ENCODE measurements at regions not wholly inside any gene's neighbourhood (a gene's known extent, or its start where the extent isn't known, plus 50 kb on each side); places are given as distances from the start of the nearest gene placed in this dataset.

GRCh38 chr11:122524898-122525297, 130.6 kb upstream of the UBASH3B start:
- ChIA-PET RAD21 (ENCODE audit: low non-redundant PET in 1 of 2, low total read pairs in 2 of 2, uncharacterized antibody in 2 of 2, unreplicated experiment in 2 of 2) (no interaction called here), CTCF (no interaction called here), POLR2A (no interaction called here)
- Histone ChIP-seq H3K27me3 (ENCODE audit: insufficient read depth, low read length) (no peaks in the 10 kb centered on the region), H2AFZ (ENCODE audit: low read depth, low read length, poor library complexity, severe bottlenecking) (no peak overlapping the region), H3K4me3 (replicated peaks in 1 of 2; ENCODE audit: low read depth in 1 of 2, low read length in 2 of 2) (no peak overlapping the region), H3K9ac (ENCODE audit: low read length) (no peak overlapping the region), H3K27ac (ENCODE audit: low read depth, low read length) (no peak overlapping the region), H3K36me3 (ENCODE audit: control insufficient read depth in 1 of 2, insufficient read depth in 2 of 2, low read length in 2 of 2) (no peaks in the 10 kb centered on the region), H3K79me2 (ENCODE audit: insufficient read depth, low read length) (no peaks in the 10 kb centered on the region), H4K20me1 (ENCODE audit: insufficient read depth) (no peaks in the 10 kb centered on the region), H3K4me2 (ENCODE audit: low read length) (no peak overlapping the region), H3K9me3 (ENCODE audit: control insufficient read depth in 1 of 2, insufficient read depth in 1 of 2, low read depth in 1 of 2, low read length in 2 of 2) (no peaks in the 10 kb centered on the region), H3K9me2 (ENCODE audit: insufficient read depth) (no peaks in the 10 kb centered on the region), H3K4me1 (ENCODE audit: control insufficient read depth in 1 of 2, insufficient read depth in 2 of 2, low read length in 2 of 2) (peaks cover 0 to under 1% of the 10 kb centered on the region in 2 experiments; a peak in 1 of 4 replicates)
- ATAC-seq (no peak), DNase-seq (ENCODE audit: low read depth, low spot score) (no peak)
- TF ChIP-seq CTCF (IDR thresholded peaks at IDR 0.05 in 2 of 3, conservative IDR thresholded peaks at IDR 0.05 in 1 of 3; ENCODE audit: borderline replicate concordance in 1 of 3, insufficient read depth in 1 of 3, low read depth in 2 of 3, low read length in 2 of 3) (no peak), EGR1 (IDR thresholded peaks at IDR 0.05; ENCODE audit: low read depth) (no peak), POLR2A (IDR thresholded peaks at IDR 0.05; ENCODE audit: borderline replicate concordance, extremely low read depth, insufficient read depth, insufficient read length) (no peak), RAD21 (IDR thresholded peaks at IDR 0.05; ENCODE audit: low read depth) (no peak), ATF3 (IDR thresholded peaks at IDR 0.05) (no peak), REST (IDR thresholded peaks at IDR 0.05; ENCODE audit: low read depth) (no peak), JUND (IDR thresholded peaks at IDR 0.05) (no peak), SIN3A (IDR thresholded peaks at IDR 0.05; ENCODE audit: low read depth) (no peak), SRF (IDR thresholded peaks at IDR 0.05; ENCODE audit: low read depth) (no peak), CEBPB (IDR thresholded peaks at IDR 0.05; ENCODE audit: low read depth) (no peak), FOSL1 (IDR thresholded peaks at IDR 0.05; ENCODE audit: low read depth) (no peak), CBX3 (IDR thresholded peaks at IDR 0.05; ENCODE audit: low read depth) (no peak), TCF7L2 (IDR thresholded peaks at IDR 0.05; ENCODE audit: borderline replicate concordance, extremely low read depth, insufficient read depth, insufficient read length) (no peak), EZH2phosphoT487 (IDR thresholded peaks at IDR 0.05; ENCODE audit: borderline replicate concordance) (no peak), ZBTB33 (IDR thresholded peaks at IDR 0.05; ENCODE audit: extremely low read depth, insufficient replicate concordance, low read length) (no peak), MAX (IDR thresholded peaks at IDR 0.05) (no peak), ZNF274 (IDR thresholded peaks at IDR 0.05; ENCODE audit: low read depth, low read length) (no peak), ELF1 (IDR thresholded peaks at IDR 0.05; ENCODE audit: borderline replicate concordance, low read depth) (no peak), EZH2 (IDR thresholded peaks at IDR 0.05) (no peak)
- intact Hi-C loops (cut with micrococcal nuclease): no loop called here
- no TSS peak for BruUV-seq (replicated peaks)

Data from HCT116 (cell line).